GM10248 (cell line): ENCODE measurements at regions not wholly inside any gene's neighbourhood (a gene's known extent, or its start where the extent isn't known, plus 50 kb on each side); places are given as distances from the start of the nearest gene placed in this dataset.

ENCODE experiments used
- CTCF ChIA-PET: fragments of 300-600 bp; sonication (Branson Sonifier 250); formaldehyde crosslinking; extraction: SDS; loops from one replicate; lab custom pipeline; 2021; ENCODE audit warnings: antibody characterized with exemption; lab: Yijun Ruan, JAX
- POLR2A ChIA-PET: fragments of 350-650 bp; sonication (Branson Sonifier 250); formaldehyde crosslinking; extraction: SDS; loops from one replicate; lab custom pipeline; 2020; ENCODE audit warnings: antibody characterized with exemption; lab: Yijun Ruan, JAX
- DNase-seq: peaks from one replicate; pipeline ENCODE4 v3.0.0; 2012; ENCODE audit errors: extremely low spot score
- TF ChIP-seq, protein P1 (sequence below): IDR thresholded peaks from 2 replicates; pipeline ENCODE4 v1.5.1; 2012; ENCODE audit warnings: mild to moderate bottlenecking, low read depth; ENCODE audit errors: extremely low read depth, missing control alignments, control extremely low read depth

- CTCF ChIA-PET: interaction anchor here (1.2 kb wide), 1 partner anchor 31 kb away, joined by 3 read pairs; no protein-coding TSS in a partner anchor
- no peak for DNase-seq
- TF ChIP-seq, protein P1, sequence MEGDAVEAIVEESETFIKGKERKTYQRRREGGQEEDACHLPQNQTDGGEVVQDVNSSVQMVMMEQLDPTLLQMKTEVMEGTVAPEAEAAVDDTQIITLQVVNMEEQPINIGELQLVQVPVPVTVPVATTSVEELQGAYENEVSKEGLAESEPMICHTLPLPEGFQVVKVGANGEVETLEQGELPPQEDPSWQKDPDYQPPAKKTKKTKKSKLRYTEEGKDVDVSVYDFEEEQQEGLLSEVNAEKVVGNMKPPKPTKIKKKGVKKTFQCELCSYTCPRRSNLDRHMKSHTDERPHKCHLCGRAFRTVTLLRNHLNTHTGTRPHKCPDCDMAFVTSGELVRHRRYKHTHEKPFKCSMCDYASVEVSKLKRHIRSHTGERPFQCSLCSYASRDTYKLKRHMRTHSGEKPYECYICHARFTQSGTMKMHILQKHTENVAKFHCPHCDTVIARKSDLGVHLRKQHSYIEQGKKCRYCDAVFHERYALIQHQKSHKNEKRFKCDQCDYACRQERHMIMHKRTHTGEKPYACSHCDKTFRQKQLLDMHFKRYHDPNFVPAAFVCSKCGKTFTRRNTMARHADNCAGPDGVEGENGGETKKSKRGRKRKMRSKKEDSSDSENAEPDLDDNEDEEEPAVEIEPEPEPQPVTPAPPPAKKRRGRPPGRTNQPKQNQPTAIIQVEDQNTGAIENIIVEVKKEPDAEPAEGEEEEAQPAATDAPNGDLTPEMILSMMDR: no peak
- POLR2A ChIA-PET: no interaction called here
Observed at GRCh38 chr16:79765901-79766394, 165.4 kb upstream of the MAF start.

- TF ChIP-seq, protein P1: no peak
- POLR2A ChIA-PET: no interaction called here
- CTCF ChIA-PET: interaction anchor here (1.2 kb wide), 1 partner anchor 32 kb away, joined by 3 read pairs; no protein-coding TSS in a partner anchor
- DNase-seq: no peak
Observed at GRCh38 chr16:79765431-79765830, 164.9 kb upstream of the MAF start.

DNA sequence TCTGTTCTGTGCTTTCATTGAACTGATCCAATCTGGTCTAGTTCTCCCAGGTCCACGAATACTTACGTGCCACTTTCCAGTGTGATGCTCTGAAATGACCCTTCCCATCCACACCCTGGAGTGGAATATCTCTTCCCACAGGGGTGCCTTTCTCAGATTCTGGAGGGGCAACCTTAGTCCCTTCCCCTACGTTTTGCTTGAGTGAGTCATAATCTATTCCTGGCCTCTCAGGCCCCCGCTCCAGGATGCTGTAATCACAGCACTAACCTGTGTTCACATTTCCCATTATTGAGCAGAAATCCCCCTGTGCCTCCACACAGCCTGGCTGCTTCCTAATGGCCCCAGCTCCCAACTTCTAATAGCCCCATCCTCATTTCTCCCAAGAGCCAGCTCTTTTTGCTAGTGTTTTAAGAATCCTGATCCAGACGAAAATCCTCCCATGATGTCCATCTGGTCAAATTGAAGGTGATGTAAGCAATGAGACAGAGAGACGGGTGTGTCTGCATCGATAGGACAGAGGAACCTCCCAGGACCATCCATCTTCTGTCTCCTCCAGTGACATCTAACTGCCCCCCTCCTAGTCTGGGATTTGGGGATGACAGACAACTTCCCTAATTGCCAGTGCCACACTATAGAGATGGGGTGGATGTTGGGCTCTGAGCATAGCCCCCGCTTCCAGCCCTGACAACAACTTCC is 164.0 kb upstream of the MAF start:
- TF ChIP-seq, protein P1: no peak
- CTCF ChIA-PET: no interaction called here
- POLR2A ChIA-PET: no interaction called here
- no peak for DNase-seq

GRCh38 chr16:79762217-79762616 is 161.7 kb upstream of the MAF start:
- TF ChIP-seq, protein P1: no peak
- ChIA-PET CTCF (no interaction called here), POLR2A (no interaction called here)
- DNase-seq: no peak

- ChIA-PET POLR2A (no interaction called here), CTCF (no interaction called here)
- DNase-seq: no peak
- TF ChIP-seq, protein P1: no peak
Observed at GRCh38 chr16:79758615-79759346, 158.2 kb upstream of the MAF start.

DNA sequence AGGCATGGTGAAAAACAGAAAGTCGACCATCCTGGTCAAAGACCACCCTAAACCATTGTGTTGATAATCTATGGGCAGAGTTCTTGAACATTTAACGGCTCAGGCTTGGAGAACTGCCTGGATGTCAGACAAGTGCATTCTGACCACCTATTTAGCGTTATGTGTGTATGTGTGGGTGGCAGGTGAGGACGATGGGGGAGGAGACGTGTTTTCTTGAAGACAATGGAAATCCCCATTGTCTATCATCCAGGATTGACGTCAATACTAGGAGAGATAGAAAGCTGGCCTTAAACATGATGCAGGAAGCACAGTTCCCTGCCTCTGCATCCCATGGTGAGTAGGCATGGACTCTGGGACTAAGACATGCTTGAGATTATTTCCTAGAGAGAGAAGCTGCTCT is 157.4 kb upstream of the MAF start:
- no peak for DNase-seq
- ChIA-PET CTCF (interaction anchor here (1.2 kb wide), 1 partner anchor 85 kb away, joined by 3 read pairs; no protein-coding TSS in a partner anchor), POLR2A (no interaction called here)
- TF ChIP-seq, protein P1: no peak
